HuH-7.5 (cell line): ENCODE measurements at regions not wholly inside any gene's neighbourhood (a gene's known extent, or its start where the extent isn't known, plus 50 kb on each side); places are given as distances from the start of the nearest gene placed in this dataset.

Experiments used
- DNase-seq: peaks from one replicate; pipeline ENCODE4 v3.0.0; 2011; ENCODE audit warnings: low spot score

- no peak for DNase-seq
Observed at GRCh38 chr13:109669956-109670355, 116.4 kb downstream of the IRS2 start.

- no peak for DNase-seq
Observed at GRCh38 chr13:109669234-109669612, 117.2 kb downstream of the IRS2 start.

- no peak for DNase-seq
Observed at GRCh38 chr13:109668433-109669233, 117.8 kb downstream of the IRS2 start.

- no peak for DNase-seq
Observed at GRCh38 chr13:109667807-109668291, 118.5 kb downstream of the IRS2 start.

- peak; percentile 8 for DNase-seq
Observed at GRCh38 chr13:109667056-109667455, 119.3 kb downstream of the IRS2 start.

- DNase-seq, result no peak
Observed at GRCh38 chr13:109666656-109667055, 119.7 kb downstream of the IRS2 start.

GRCh38 chr13:109665781-109666249, 120.6 kb downstream of the IRS2 start:
- DNase-seq, result no peak

- no peak for DNase-seq
Observed at GRCh38 chr13:109665240-109665639, 121.1 kb downstream of the IRS2 start.

- DNase-seq, result no peak
Observed at GRCh38 chr13:109657395-109657794, 129.0 kb downstream of the IRS2 start.

GRCh38 chr13:109656206-109656605, 130.2 kb downstream of the IRS2 start:
- DNase-seq, result no peak

GRCh38 chr13:109655611-109656010, 130.8 kb downstream of the IRS2 start:
- DNase-seq, result no peak

GRCh38 chr13:109655206-109655600, 131.2 kb downstream of the IRS2 start:
- no peak for DNase-seq

GRCh38 chr13:109654341-109655205, 131.8 kb downstream of the IRS2 start:
- no peak for DNase-seq

- DNase-seq, result no peak
Observed at GRCh38 chr13:109652531-109652930, 133.9 kb downstream of the IRS2 start.

- DNase-seq, result no peak
Observed at GRCh38 chr13:109651854-109652253, 134.5 kb downstream of the IRS2 start.

- DNase-seq, result no peak
Observed at GRCh38 chr13:109651311-109651710, 135.1 kb downstream of the IRS2 start.

GRCh38 chr13:109650861-109651260, 135.5 kb downstream of the IRS2 start:
- DNase-seq, result no peak

- no peak for DNase-seq
Observed at GRCh38 chr13:109649713-109650112, 136.7 kb downstream of the IRS2 start.

- DNase-seq, result no peak
Observed at GRCh38 chr13:109647699-109648098, 138.7 kb downstream of the IRS2 start.

GRCh38 chr13:109647053-109647452, 139.3 kb downstream of the IRS2 start:
- DNase-seq, result no peak

- DNase-seq, result no peak
Observed at GRCh38 chr13:109646423-109646822, 140.0 kb downstream of the IRS2 start.

GRCh38 chr13:109645831-109646230, 140.6 kb downstream of the IRS2 start:
- no peak for DNase-seq

- no peak for DNase-seq
Observed at GRCh38 chr13:109644956-109645355, 141.4 kb downstream of the IRS2 start.
